Endothelial cell of umbilical vein (primary cell): ENCODE measurements at regions not wholly inside any gene's neighbourhood (a gene's known extent, or its start where the extent isn't known, plus 50 kb on each side); places are given as distances from the start of the nearest gene placed in this dataset.

ENCODE experiments used
- BruUV-seq: library from RNA; stranded (reverse); fragments of 400-500 nt; replicated peaks from 2 replicates; lab custom pipeline; 2021; lab: Mats Ljungman, UMichigan
- CTCF ChIA-PET: fragments of 300-600, 350-600 bp; sonication (Branson Sonifier 250); formaldehyde crosslinking; loops from one replicate; lab custom pipeline; 2021; ENCODE audit warnings: antibody characterized with exemption, inconsistent platforms; lab: Charles Lee
- POLR2A ChIA-PET: fragments of 300-600, 350-600 bp; sonication (Branson Sonifier 250); formaldehyde crosslinking; loops from one replicate; lab custom pipeline; 2021; ENCODE audit warnings: antibody characterized with exemption, inconsistent platforms; lab: Charles Lee
- DNase-seq: peaks from one replicate; pipeline ENCODE4 v3.0.0-alpha.2; 2011; ENCODE audit warnings: low read depth, low spot score
- FAIRE-seq: peaks from 2 replicates; lab custom pipeline; 2011; peaks lifted over from hg19 to GRCh38; lab: Jason Lieb, UNC
- H2AFZ ChIP-seq: 2 replicates; pipeline ENCODE4 v1.6.0; 2012; ENCODE audit warnings: low read depth, low read length, control low read depth, inconsistent platforms
- H3K27ac ChIP-seq: 2 replicates; pipeline ENCODE4 v1.5.1; 2011; ENCODE audit warnings: low read depth, mild to moderate bottlenecking, control low read depth, low read length, moderate library complexity; ENCODE audit not compliant: insufficient read depth
- H3K27me3 ChIP-seq, 2 experiments: 2 replicates each; pipeline versions ENCODE4 v1.6.0 to v1.6.1; 2011; ENCODE audit warnings: low read length in 2 of 2, mixed read lengths in 1 of 2; ENCODE audit not compliant: control insufficient read depth in 2 of 2, insufficient read depth in 2 of 2
- H3K36me3 ChIP-seq, 2 experiments: 2 replicates in 1 of 2; 3 replicates in 1 of 2; pipeline ENCODE4 v1.5.1; 2011; ENCODE audit warnings: low read length in 2 of 2, mild to moderate bottlenecking in 1 of 2, moderate library complexity in 1 of 2; ENCODE audit not compliant: control insufficient read depth in 2 of 2, insufficient read depth in 2 of 2; ENCODE audit errors: extremely low read depth in 1 of 2
- H3K4me1 ChIP-seq: 3 replicates; pipeline ENCODE4 v1.5.1; 2011; ENCODE audit warnings: mild to moderate bottlenecking, low read length; ENCODE audit not compliant: control insufficient read depth, insufficient read depth; ENCODE audit errors: extremely low read depth
- H3K4me2 ChIP-seq: 2 replicates; pipeline ENCODE4 v1.6.1; 2011; ENCODE audit warnings: low read length, control low read depth, mixed read lengths; ENCODE audit not compliant: insufficient read depth
- H3K4me3 ChIP-seq, 3 experiments: fragments of 200-600 bp in 1 of 3; sonication (generic), shearing (Covaris generic) in 1 of 3; replicated peaks in 1 of 3; 2 replicates each; pipeline ENCODE4 v1.5.1; 2011 to 2016; ENCODE audit warnings: control low read depth in 3 of 3, low read length in 3 of 3, mild to moderate bottlenecking in 2 of 3, inconsistent platforms in 1 of 3, low read depth in 1 of 3, moderate library complexity in 1 of 3; ENCODE audit not compliant: insufficient read depth in 1 of 3
- H3K79me2 ChIP-seq: 2 replicates; pipeline ENCODE4 v1.6.0; 2012; ENCODE audit warnings: low read length, inconsistent platforms; ENCODE audit not compliant: control insufficient read depth, insufficient read depth
- H3K9ac ChIP-seq: replicated peaks from 2 replicates; pipeline ENCODE3; 2011; ENCODE audit warnings: low read length, control low read depth; ENCODE audit not compliant: insufficient read depth; ENCODE audit errors: extremely low read depth
- H3K9me1 ChIP-seq: replicated peaks from 3 replicates; pipeline ENCODE4 v1.6.0; 2011; ENCODE audit warnings: mild to moderate bottlenecking, low read length; ENCODE audit not compliant: control insufficient read depth, insufficient read depth; ENCODE audit errors: extremely low read depth
- H3K9me3 ChIP-seq: replicated peaks from 2 replicates; pipeline ENCODE4 v1.5.1; 2012; ENCODE audit warnings: low read length, inconsistent platforms; ENCODE audit not compliant: control insufficient read depth, insufficient read depth
- H4K20me1 ChIP-seq: replicated peaks from 2 replicates; pipeline ENCODE3; 2011; ENCODE audit warnings: mild to moderate bottlenecking, low read length; ENCODE audit not compliant: control insufficient read depth, insufficient read depth; ENCODE audit errors: extremely low read depth
- EZH2 ChIP-seq: IDR thresholded peaks from 2 replicates; pipeline ENCODE4 v1.6.1; 2012; ENCODE audit warnings: borderline replicate concordance, low read depth, mild to moderate bottlenecking, moderate library complexity, low read length, inconsistent platforms; ENCODE audit not compliant: severe bottlenecking
- MYC ChIP-seq: IDR thresholded peaks from one replicate; pipeline ENCODE4 v1.6.1; 2011; ENCODE audit warnings: mild to moderate bottlenecking, low read depth, low read length
- dilution Hi-C: fragments of 300-500 bp; cut with MboI; formaldehyde crosslinking; loops from one replicate; pipeline ENCODE4 v1.15.0; 2019; ENCODE audit warnings: low sequenced_read_pairs; ENCODE audit not compliant: extremely low pct_ligation_motif_present
- intact Hi-C: fragments of 100-400 bp; cut with micrococcal nuclease; formaldehyde crosslinking; loops from one replicate; pipeline ENCODE4 v1.10.0; 2022
- TF ChIP-seq, protein P1 (sequence below): IDR thresholded peaks from 2 replicates; pipeline ENCODE4 v1.6.1; 2011; ENCODE audit not compliant: insufficient read depth, insufficient read length

GRCh38 chr2:16404551-16405300, 260.9 kb downstream of the CYRIA start:
- H3K4me2 ChIP-seq, result no peak overlapping the region
- intact Hi-C loops, result no loop called here
- dilution Hi-C loops, result no loop called here
- BruUV-seq, result no TSS peak
- no peak overlapping the region for H2AFZ ChIP-seq
- no peak overlapping the region for H3K4me3 ChIP-seq
- no peak overlapping the region for H3K9ac ChIP-seq
- ChIA-PET CTCF (no interaction called here), POLR2A (no interaction called here)
- no peaks in the 10 kb centered on the region for H3K9me1 ChIP-seq
- H3K9me3 ChIP-seq, result no peaks in the 10 kb centered on the region
- TF ChIP-seq MYC (no peak), EZH2 (no peak)
- TF ChIP-seq, protein P1, sequence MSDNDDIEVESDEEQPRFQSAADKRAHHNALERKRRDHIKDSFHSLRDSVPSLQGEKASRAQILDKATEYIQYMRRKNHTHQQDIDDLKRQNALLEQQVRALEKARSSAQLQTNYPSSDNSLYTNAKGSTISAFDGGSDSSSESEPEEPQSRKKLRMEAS, result no peak
- H3K36me3 ChIP-seq, result no peaks in the 10 kb centered on the region
- H3K27me3 ChIP-seq, result no peaks in the 10 kb centered on the region
- DNase-seq, result no peak
- no peaks in the 10 kb centered on the region for H3K4me1 ChIP-seq
- FAIRE-seq, result no peak
- no peak overlapping the region for H3K27ac ChIP-seq
- no peaks in the 10 kb centered on the region for H4K20me1 ChIP-seq
- H3K79me2 ChIP-seq, result no peaks in the 10 kb centered on the region

DNA sequence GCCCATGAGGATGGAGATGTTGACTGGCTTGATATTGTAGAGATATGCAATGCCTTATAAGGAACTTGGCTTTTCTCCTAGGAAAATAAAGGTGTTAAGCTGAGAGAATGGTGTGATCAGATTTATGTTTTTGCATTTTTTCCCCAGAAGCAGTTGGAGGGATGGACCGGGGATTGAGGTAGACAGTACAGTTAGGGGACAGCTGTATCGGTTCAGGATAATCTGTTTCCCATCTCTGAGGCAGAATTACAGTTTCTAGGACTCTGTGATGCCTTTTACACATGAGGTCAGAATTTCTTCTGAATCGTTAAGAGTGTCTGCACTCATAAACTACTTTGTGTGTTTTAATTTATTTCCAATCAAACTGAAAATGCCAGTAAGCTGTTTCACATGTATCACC, 261.5 kb downstream of the CYRIA start:
- POLR2A ChIA-PET, result no interaction called here
- no peak overlapping the region for H2AFZ ChIP-seq
- no peak overlapping the region for H3K4me3 ChIP-seq
- H3K36me3 ChIP-seq, result no peaks in the 10 kb centered on the region
- BruUV-seq, result no TSS peak
- H3K79me2 ChIP-seq, result no peaks in the 10 kb centered on the region
- H4K20me1 ChIP-seq, result no peaks in the 10 kb centered on the region
- no peaks in the 10 kb centered on the region for H3K27me3 ChIP-seq
- no peaks in the 10 kb centered on the region for H3K9me1 ChIP-seq
- dilution Hi-C loops, result no loop called here
- no peak overlapping the region for H3K27ac ChIP-seq
- no peak for DNase-seq
- intact Hi-C loops, result no loop called here
- H3K4me1 ChIP-seq, result no peaks in the 10 kb centered on the region
- no peak overlapping the region for H3K4me2 ChIP-seq
- no peak for TF ChIP-seq EZH2
- TF ChIP-seq, protein P1, result no peak
- H3K9me3 ChIP-seq, result no peaks in the 10 kb centered on the region
- CTCF ChIA-PET, result no interaction called here
- no peak overlapping the region for H3K9ac ChIP-seq
- FAIRE-seq, result no peak
